GM12865 (cell line): ENCODE measurements at regions not wholly inside any gene's neighbourhood (a gene's known extent, or its start where the extent isn't known, plus 50 kb on each side); places are given as distances from the start of the nearest gene placed in this dataset.

Source experiments
- DNase-seq: peaks from one replicate; pipeline ENCODE4 v3.0.0; 2010; ENCODE audit warnings: low read depth
- H3K4me3 ChIP-seq: 2 replicates; pipeline ENCODE4 v1.5.1; 2011; ENCODE audit warnings: mild to moderate bottlenecking, low read depth, low read length, control low read depth
- CTCF ChIP-seq: IDR thresholded peaks from 2 replicates; pipeline ENCODE4 v1.5.1; 2011; ENCODE audit warnings: low read length, control low read depth, low read depth, inconsistent platforms; ENCODE audit not compliant: insufficient read depth; ENCODE audit errors: missing control alignments

- DNase-seq, result no peak
- no peak for TF ChIP-seq CTCF
- H3K4me3 ChIP-seq, result no peak overlapping the region
Observed at GRCh38 chr7:47215049-47215448, 366.9 kb downstream of the TNS3 start.

- no peak overlapping the region for H3K4me3 ChIP-seq
- TF ChIP-seq CTCF, result no peak
- DNase-seq, result no peak
Observed at GRCh38 chr7:47213276-47213675, 368.6 kb downstream of the TNS3 start.

- H3K4me3 ChIP-seq, result no peak overlapping the region
- DNase-seq, result peak; percentile 39
- no peak for TF ChIP-seq CTCF
Observed at GRCh38 chr7:47211519-47211973, 370.4 kb downstream of the TNS3 start.

GRCh38 chr7:47210281-47210854 is 371.5 kb downstream of the TNS3 start:
- no peak overlapping the region for H3K4me3 ChIP-seq
- no peak for TF ChIP-seq CTCF
- DNase-seq, result no peak

- DNase-seq, result no peak
- no peak for TF ChIP-seq CTCF
- no peak overlapping the region for H3K4me3 ChIP-seq
Observed at GRCh38 chr7:47207956-47208355, 374.0 kb downstream of the TNS3 start.

GRCh38 chr7:47204709-47205108 is 377.2 kb downstream of the TNS3 start:
- DNase-seq, result no peak
- no peak overlapping the region for H3K4me3 ChIP-seq
- TF ChIP-seq CTCF, result no peak

GRCh38 chr7:47202146-47202783 is 379.6 kb downstream of the TNS3 start:
- TF ChIP-seq CTCF, result no peak
- DNase-seq, result no peak
- H3K4me3 ChIP-seq, result no peak overlapping the region
